Fibroblast of skin of back (primary cell): ENCODE measurements at regions not wholly inside any gene's neighbourhood (a gene's known extent, or its start where the extent isn't known, plus 50 kb on each side); places are given as distances from the start of the nearest gene placed in this dataset.
"Not testable (repeated sequence)": the region's sequence is repeated elsewhere in the genome, so short reads cannot be mapped to it uniquely, and the experiment has no call there.

Experiments
- DNase-seq: peaks from one replicate; pipeline ENCODE4 v3.0.0-alpha.2; 2013

GRCh38 chr12:38159591-38160317 is 156.8 kb upstream of the ALG10B start:
- no peak for DNase-seq

GRCh38 chr12:38160318-38161122 is 156.1 kb upstream of the ALG10B start:
- no peak for DNase-seq

- no peak for DNase-seq
Measured at GRCh38 chr12:38161123-38162000, 155.2 kb upstream of the ALG10B start.

GRCh38 chr12:38162013-38162412 is 154.6 kb upstream of the ALG10B start:
- DNase-seq = no peak

- DNase-seq = no peak
Measured at GRCh38 chr12:38162708-38163441, 153.7 kb upstream of the ALG10B start.

- no peak for DNase-seq
Measured at GRCh38 chr12:38163442-38163801, 153.2 kb upstream of the ALG10B start.

GRCh38 chr12:38166225-38166624 is 150.3 kb upstream of the ALG10B start:
- DNase-seq = no peak

GRCh38 chr12:38175538-38175937 is 141.0 kb upstream of the ALG10B start:
- no peak for DNase-seq

GRCh38 chr12:38183617-38184016 is 133.0 kb upstream of the ALG10B start:
- DNase-seq = not testable (repeated sequence)

- DNase-seq = not testable (repeated sequence)
Measured at GRCh38 chr12:38197286-38197685, 119.3 kb upstream of the ALG10B start.

GRCh38 chr12:38201461-38202276 is 114.9 kb upstream of the ALG10B start:
- DNase-seq = no peak

GRCh38 chr12:38204831-38205230 is 111.7 kb upstream of the ALG10B start:
- DNase-seq = no peak

GRCh38 chr12:38222011-38222410 is 94.6 kb upstream of the ALG10B start:
- no peak for DNase-seq

- not testable (repeated sequence) for DNase-seq
Measured at GRCh38 chr12:38238328-38238727, 78.2 kb upstream of the ALG10B start.

- DNase-seq = no peak
Measured at GRCh38 chr12:38253778-38254177, 62.8 kb upstream of the ALG10B start.

- DNase-seq = no peak
Measured at GRCh38 chr12:38258411-38258810, 58.2 kb upstream of the ALG10B start.
